Heart right ventricle (tissue), 16 donors: ENCODE measurements at regions not wholly inside any gene's neighbourhood (a gene's known extent, or its start where the extent isn't known, plus 50 kb on each side); places are given as distances from the start of the nearest gene placed in this dataset.
"Not testable (repeated sequence)": the region's sequence is repeated elsewhere in the genome, so short reads cannot be mapped to it uniquely, and the experiment has no call there.

Source experiments
- ATAC-seq, 8 donors: fragments of 200-7000 bp; cut with Tn5 transposase; one replicate each; pipeline ENCODE4 v1.9.1; 2020; ENCODE audit warnings: mild to moderate bottlenecking in 8 of 8, moderate library complexity in 8 of 8, moderate number of reproducible peaks in 1 of 8
- DNase-seq, 2 donors: peaks; one replicate each; pipeline ENCODE4 v3.0.0-alpha.2; 2020
- H3K27ac ChIP-seq, 10 donors: fragments of 200-600 bp; sonication (generic) in 2 of 10; one replicate each; pipeline versions ENCODE4 v1.5.0 to v1.8.0; 2020 to 2022; ENCODE audit warnings: mild to moderate bottlenecking in 3 of 10
- H3K27me3 ChIP-seq, 7 donors: fragments of 200-600 bp; one replicate each; pipeline ENCODE4 v1.8.0; 2021 to 2022; ENCODE audit warnings: mild to moderate bottlenecking in 2 of 7
- H3K36me3 ChIP-seq, 9 donors: fragments of 200-600 bp; sonication (generic) in 1 of 9; one replicate each; pipeline versions ENCODE4 v1.5.0 to v1.8.0; 2020 to 2022; ENCODE audit warnings: mild to moderate bottlenecking in 2 of 9
- H3K4me1 ChIP-seq, 9 donors: fragments of 200-600 bp; sonication (generic) in 1 of 9; one replicate each; pipeline versions ENCODE4 v1.5.0 to v1.8.0; 2020 to 2022; ENCODE audit warnings: mild to moderate bottlenecking in 4 of 9
- H3K4me3 ChIP-seq, 10 donors: fragments of 200-600 bp; sonication (generic) in 2 of 10; one replicate each; pipeline versions ENCODE4 v1.5.0 to v1.8.0; 2020 to 2022; ENCODE audit warnings: mild to moderate bottlenecking in 7 of 10, moderate library complexity in 2 of 10
- H3K9me3 ChIP-seq, 11 donors: fragments of 200-600 bp in 10 of 11; sonication (generic) in 2 of 11; one replicate each; pipeline versions ENCODE4 v1.5.0 to v1.8.0; 2013 to 2022; ENCODE audit warnings: mild to moderate bottlenecking in 2 of 11, control low read depth in 1 of 11, moderate library complexity in 1 of 11
- CTCF ChIP-seq, 9 donors: fragments of 200-600 bp; sonication (generic) in 2 of 9; IDR thresholded peaks; one replicate each; pipeline versions ENCODE4 v1.5.0 to v1.8.0; 2021 to 2022; ENCODE audit warnings: antibody characterized with exemption in 9 of 9, mild to moderate bottlenecking in 5 of 9, moderate library complexity in 1 of 9
- WGBS, 2 donors: extraction: QIAGEN DNeasy Blood & Tissue Kit; methylation state at CpG; one replicate each; pipeline ENCODE4 v1.1.7; 2013; ENCODE audit warnings: inconsistent platforms in 1 of 2; 5-methylcytosine and 5-hydroxymethylcytosine counted together
- intact Hi-C, 10 donors: fragments of 100-400 bp; cut with DNase I; formaldehyde crosslinking; loops; one replicate each; pipeline versions ENCODE4 v1.11.1 to v1.14.2; 2022
- donor health status: Arrhythmogenic right ventricular cardiomyopathy.
- donor health status: ischemic (EF 13 %, LVEDD 7.1; RV severe dilation, severe dysfunction).
- donor health status: healthy with polysubstance abuse.
- donor health status: DM: no; HTN: yes; CAD: no.
- donor health status: DM: no; HTN: no; CAD: no.
- donor health status: ischemic (EF 25% LVEDD 6.9; RV normal size, moderate dysfunction).
- donor health status: ischemic (EF 25% LVEDD 5.7; RV mildly dilated, moderate dysfunction).
- donor health status: healthy.
- donor health status: DM: yes; HTN: yes; CAD: no.
- donor health status: Ischemic cardiomyopathy.
- donor health status: ischemic (EF 35%, LVEDD 5.7; RV mildly dilated, moderate dysfunction).
- donor health status: nonischemic (EF 11% LVEDD 7.7; RV severe dilation, severe dysfunction).
- donor health status: DM: yes; HTN: yes; CAD: no.
- donor health status: PGD.
- donor health status: ischemic (EF 29% LVEDD 5.4; RV normal size, mild dysfunction).
- donor health status: nonischemic (EF 23%, LVEDD 6.1; RV moderate dilation, normal function).

GRCh38 chr14:105941226-105942166, 415.1 kb downstream of the TMEM121 start:
- 77 to 79% methylated on average over 24 of the region's 24 CpGs for WGBS, 2 donors
- Histone ChIP-seq H3K27ac (no peak overlapping the region), H3K36me3 (no peaks in the 10 kb centered on the region), H3K4me1 (peaks cover 0 to 3% (median 0%) of the 10 kb centered on the region in 9 donors), H3K9me3 (peaks cover 0 to 44% (median 18%) of the 10 kb centered on the region in 11 donors), H3K4me3 (no peak overlapping the region), H3K27me3 (peaks cover 0 to 29% (median 0%) of the 10 kb centered on the region in 7 donors)
- intact Hi-C loops, result loop anchor here in 6 of 10 donors (5.0 to 10.0 kb wide), 4 partner anchors 247 to 387 kb away; no protein-coding TSS in a partner anchor
- DNase-seq (no peak), ATAC-seq (no peak)
- TF ChIP-seq CTCF (IDR thresholded peaks at IDR 0.05), result no peak

- intact Hi-C loops, result loop anchor here in 6 of 10 donors (5.0 to 10.0 kb wide), 4 partner anchors 248 to 388 kb away; no protein-coding TSS in a partner anchor
Observed at GRCh38 chr14:105942725-105943124, 416.3 kb downstream of the TMEM121 start.

GRCh38 chr14:105943973-105944602, 417.7 kb downstream of the TMEM121 start:
- peaks cover 0 to 18% (median 10%) of the 10 kb centered on the region in 11 donors for H3K9me3 ChIP-seq
- H3K4me3 ChIP-seq, result no peak overlapping the region
- no peak for TF ChIP-seq CTCF (IDR thresholded peaks at IDR 0.05)
- H3K27me3 ChIP-seq, result peaks cover 0 to 29% (median 0%) of the 10 kb centered on the region in 7 donors
- WGBS, 2 donors, result 74 to 78% methylated on average over 12 of the region's 12 CpGs
- H3K27ac ChIP-seq, result no peak overlapping the region
- no peak for ATAC-seq
- no peaks in the 10 kb centered on the region for H3K36me3 ChIP-seq
- intact Hi-C loops, result loop anchor here in 6 of 10 donors (5.0 to 10.0 kb wide), 4 partner anchors 249 to 389 kb away; no protein-coding TSS in a partner anchor
- no peak for DNase-seq
- H3K4me1 ChIP-seq, result peaks cover 0 to 3% (median 0%) of the 10 kb centered on the region in 9 donors

More at GRCh38 chr14:105942725-105943124, 416.3 kb downstream of the TMEM121 start:
- H3K9me3 ChIP-seq, result peaks cover 0 to 32% (median 17%) of the 10 kb centered on the region in 11 donors
- H3K4me1 ChIP-seq, DNase-seq, H3K36me3 ChIP-seq, ATAC-seq, H3K27ac ChIP-seq, H3K4me3 ChIP-seq: not testable (repeated sequence)
- peaks cover 0 to 29% (median 0%) of the 10 kb centered on the region in 7 donors for H3K27me3 ChIP-seq
- WGBS, 2 donors, result 83% methylated on average over 22 of the region's 22 CpGs

GRCh38 chr14:105944632-105945610, 418.5 kb downstream of the TMEM121 start:
- ATAC-seq (peak; percentile 38 to 85 (median 72)), DNase-seq (peak; percentile 40 to 63)
- intact Hi-C loops, result loop anchor here in 6 of 10 donors (5.0 to 10.0 kb wide), 4 partner anchors 250 to 390 kb away; no protein-coding TSS in a partner anchor
- 53 to 54% methylated on average over 30 of the region's 30 CpGs for WGBS, 2 donors
- Histone ChIP-seq H3K27me3 (peaks cover 0 to 29% (median 0%) of the 10 kb centered on the region in 7 donors), H3K36me3 (no peaks in the 10 kb centered on the region), H3K4me1 (peaks cover 0 to 3% (median 0%) of the 10 kb centered on the region in 9 donors), H3K9me3 (peaks cover 0 to 10% (median 1%) of the 10 kb centered on the region in 11 donors), H3K27ac (no peak overlapping the region), H3K4me3 (no peak overlapping the region)
- peak; percentile 59 to 82 (median 70) for TF ChIP-seq CTCF (IDR thresholded peaks at IDR 0.05)
